SK-N-SH treated with all-trans-retinoic acid at 6 μM for 48 hours (cell line): ENCODE measurements at regions not wholly inside any gene's neighbourhood (a gene's known extent, or its start where the extent isn't known, plus 50 kb on each side); places are given as distances from the start of the nearest gene placed in this dataset.
"Not testable (repeated sequence)": the region's sequence is repeated elsewhere in the genome, so short reads cannot be mapped to it uniquely, and the experiment has no call there.

Experiments
- ATAC-seq: fragments of 200-7000 bp; cut with Tn5 transposase; 3 replicates; pipeline ENCODE4 v1.9.1; 2020; ENCODE audit warnings: mild to moderate bottlenecking, moderate library complexity

- ATAC-seq = not testable (repeated sequence)
These were observed 637.7 kb upstream of the TPTE start for GRCh38 chr21:9883571-9884282.

GRCh38 chr21:9888500-9888899, 632.9 kb upstream of the TPTE start:
- ATAC-seq = not testable (repeated sequence)

- not testable (repeated sequence) for ATAC-seq
These were observed 617.8 kb upstream of the TPTE start for GRCh38 chr21:9903579-9903978.

GRCh38 chr21:9914135-9914534, 607.2 kb upstream of the TPTE start:
- not testable (repeated sequence) for ATAC-seq

GRCh38 chr21:9919446-9919845, 601.9 kb upstream of the TPTE start:
- ATAC-seq = not testable (repeated sequence)

- ATAC-seq = not testable (repeated sequence)
These were observed 577.7 kb upstream of the TPTE start for GRCh38 chr21:9943639-9944038.

- not testable (repeated sequence) for ATAC-seq
These were observed 575.3 kb upstream of the TPTE start for GRCh38 chr21:9946057-9946456.

- ATAC-seq = not testable (repeated sequence)
These were observed 571.7 kb upstream of the TPTE start for GRCh38 chr21:9949510-9950289.

GRCh38 chr21:9950363-9950762, 571.0 kb upstream of the TPTE start:
- not testable (repeated sequence) for ATAC-seq

- not testable (repeated sequence) for ATAC-seq
These were observed 562.6 kb upstream of the TPTE start for GRCh38 chr21:9958791-9959190.

- ATAC-seq = not testable (repeated sequence)
These were observed 562.0 kb upstream of the TPTE start for GRCh38 chr21:9959220-9959964.

- ATAC-seq = not testable (repeated sequence)
These were observed 552.0 kb upstream of the TPTE start for GRCh38 chr21:9969399-9969798.

- not testable (repeated sequence) for ATAC-seq
These were observed 549.4 kb upstream of the TPTE start for GRCh38 chr21:9972018-9972417.

- not testable (repeated sequence) for ATAC-seq
These were observed 543.0 kb upstream of the TPTE start for GRCh38 chr21:9978371-9978770.

- not testable (repeated sequence) for ATAC-seq
These were observed 523.9 kb upstream of the TPTE start for GRCh38 chr21:9997507-9997906.

GRCh38 chr21:10002762-10003313, 518.5 kb upstream of the TPTE start:
- ATAC-seq = not testable (repeated sequence)

- not testable (repeated sequence) for ATAC-seq
These were observed 515.6 kb upstream of the TPTE start for GRCh38 chr21:10005791-10006190.

- not testable (repeated sequence) for ATAC-seq
These were observed 504.4 kb upstream of the TPTE start for GRCh38 chr21:10016991-10017390.

GRCh38 chr21:10017757-10018156, 503.6 kb upstream of the TPTE start:
- not testable (repeated sequence) for ATAC-seq

GRCh38 chr21:10021462-10021861, 499.9 kb upstream of the TPTE start:
- ATAC-seq = not testable (repeated sequence)

- not testable (repeated sequence) for ATAC-seq
These were observed 498.6 kb upstream of the TPTE start for GRCh38 chr21:10022745-10023144.
